HCT116 (cell line): ENCODE measurements at regions not wholly inside any gene's neighbourhood (a gene's known extent, or its start where the extent isn't known, plus 50 kb on each side); places are given as distances from the start of the nearest gene placed in this dataset.

Source experiments
- ATAC-seq: fragments of 200-7000 bp; cut with Tn5 transposase; 2 replicates; pipeline ENCODE4 v1.9.1; 2020; ENCODE audit warnings: mild to moderate bottlenecking, moderate library complexity
- BruUV-seq: library from RNA; stranded (reverse); fragments of 400-500 nt; replicated peaks from 2 replicates; lab custom pipeline; 2021; lab: Mats Ljungman, UMichigan
- CTCF ChIA-PET: fragments of 300-600 bp; sonication (Branson Sonifier 250); formaldehyde crosslinking; loops from one replicate; lab custom pipeline; 2021; ENCODE audit warnings: antibody characterized with exemption; lab: Charles Lee
- POLR2A ChIA-PET: fragments of 300-600, 350-600 bp; sonication (Branson Sonifier 250); formaldehyde crosslinking; loops from one replicate; lab custom pipeline; 2021; ENCODE audit warnings: antibody characterized with exemption; lab: Charles Lee
- RAD21 ChIA-PET, 2 experiments: fragments of 300-600 bp; sonication (Branson Sonifier 250); formaldehyde crosslinking; loops; one replicate each; lab custom pipeline; 2023; ENCODE audit warnings: low total read pairs in 2 of 2; ENCODE audit not compliant: uncharacterized antibody in 2 of 2, unreplicated experiment in 2 of 2, low non-redundant PET in 1 of 2; lab: Charles Lee
- DNase-seq: peaks from one replicate; pipeline ENCODE4 v3.0.0-alpha.2; 2010; ENCODE audit warnings: low read depth, low spot score
- H2AFZ ChIP-seq: fragments of 200-600 bp; shearing (Covaris generic), sonication (generic); 2 replicates; pipeline ENCODE4 v1.6.1; 2017; ENCODE audit warnings: low read depth, mixed run types, mixed read lengths, antibody characterized with exemption, low read length; ENCODE audit not compliant: poor library complexity, severe bottlenecking
- H3K27ac ChIP-seq: 2 replicates; pipeline ENCODE4 v1.5.1; 2012; ENCODE audit warnings: low read depth, low read length
- H3K27me3 ChIP-seq: fragments of 200-600 bp; sonication (generic); 2 replicates; pipeline ENCODE4 v1.6.1; 2016; ENCODE audit warnings: mixed run types, low read length, mixed read lengths; ENCODE audit not compliant: insufficient read depth
- H3K36me3 ChIP-seq, 2 experiments: fragments of 200-500 bp in 1 of 2; fragments of 200-600 bp in 1 of 2; sonication (Bioruptor generic) in 1 of 2; sonication (generic) in 1 of 2; 2 replicates each; pipeline versions ENCODE4 v1.5.1 to v1.6.1; 2014 to 2016; ENCODE audit warnings: low read length in 2 of 2, inconsistent platforms in 1 of 2, mixed read lengths in 1 of 2, mixed run types in 1 of 2; ENCODE audit not compliant: insufficient read depth in 2 of 2, control insufficient read depth in 1 of 2
- H3K4me1 ChIP-seq, 2 experiments: fragments of 200-600 bp in 1 of 2; sonication (generic) in 1 of 2; 2 replicates each; pipeline versions ENCODE4 v1.5.1 to v1.6.1; 2012 to 2017; ENCODE audit warnings: low read length in 2 of 2, inconsistent platforms in 1 of 2, mild to moderate bottlenecking in 1 of 2, mixed read lengths in 1 of 2, mixed run types in 1 of 2, moderate library complexity in 1 of 2; ENCODE audit not compliant: insufficient read depth in 2 of 2, control insufficient read depth in 1 of 2
- H3K4me2 ChIP-seq: fragments of 200-600 bp; sonication (generic); 2 replicates; pipeline ENCODE4 v1.6.1; 2017; ENCODE audit warnings: mixed run types, low read length, mixed read lengths
- H3K4me3 ChIP-seq, 2 experiments: fragments of 200-600 bp in 1 of 2; sonication (generic) in 1 of 2; replicated peaks in 1 of 2; 2 replicates each; pipeline ENCODE4 v1.5.1; 2011 to 2016; ENCODE audit warnings: low read length in 2 of 2, control low read depth in 1 of 2, low read depth in 1 of 2, mild to moderate bottlenecking in 1 of 2, mixed read lengths in 1 of 2, mixed run types in 1 of 2
- H3K79me2 ChIP-seq: fragments of 200-600 bp; sonication (generic); 2 replicates; pipeline ENCODE4 v1.6.1; 2017; ENCODE audit warnings: mild to moderate bottlenecking, mixed run types, low read length, moderate library complexity, mixed read lengths; ENCODE audit not compliant: insufficient read depth
- H3K9ac ChIP-seq: fragments of 200-600 bp; sonication (generic); 2 replicates; pipeline ENCODE4 v1.6.1; 2016; ENCODE audit warnings: low read length, mixed read lengths
- H3K9me2 ChIP-seq: fragments of 200-600 bp; sonication (generic), shearing (Covaris generic); 2 replicates; pipeline ENCODE4 v1.6.1; 2017; ENCODE audit warnings: mixed run types, mild to moderate bottlenecking, moderate library complexity; ENCODE audit not compliant: insufficient read depth
- H3K9me3 ChIP-seq, 2 experiments: fragments of 200-500 bp in 1 of 2; fragments of 200-600 bp in 1 of 2; sonication (Bioruptor generic) in 1 of 2; sonication (generic) in 1 of 2; 2 replicates each; pipeline ENCODE4 v1.6.1; 2014 to 2017; ENCODE audit warnings: low read length in 2 of 2, mixed read lengths in 2 of 2, inconsistent platforms in 1 of 2, low read depth in 1 of 2, mild to moderate bottlenecking in 1 of 2, mixed run types in 1 of 2, moderate library complexity in 1 of 2; ENCODE audit not compliant: control insufficient read depth in 1 of 2, insufficient read depth in 1 of 2
- H4K20me1 ChIP-seq: fragments of 200-600 bp; sonication (generic), shearing (Covaris generic); 2 replicates; pipeline ENCODE4 v1.6.1; 2017; ENCODE audit warnings: mixed run types, mild to moderate bottlenecking, moderate library complexity; ENCODE audit not compliant: insufficient read depth
- CBX3 ChIP-seq: IDR thresholded peaks from 2 replicates; pipeline ENCODE4 v1.6.1; 2012; ENCODE audit warnings: low read depth
- CEBPB ChIP-seq: IDR thresholded peaks from 2 replicates; pipeline ENCODE4 v1.6.1; 2012; ENCODE audit warnings: low read depth
- CTCF ChIP-seq, 3 experiments: fragments of 200-600 bp in 1 of 3; sonication (generic) in 1 of 3; IDR thresholded peaks in 2 of 3; conservative IDR thresholded peaks in 1 of 3; 2 replicates each; pipeline ENCODE4 v1.5.1; 2012 to 2017; ENCODE audit warnings: low read depth in 2 of 3, low read length in 2 of 3, antibody characterized with exemption in 1 of 3, borderline replicate concordance in 1 of 3, control low read depth in 1 of 3, mild to moderate bottlenecking in 1 of 3, mixed read lengths in 1 of 3, mixed run types in 1 of 3, moderate library complexity in 1 of 3; ENCODE audit not compliant: insufficient read depth in 1 of 3
- EGR1 ChIP-seq: IDR thresholded peaks from 2 replicates; pipeline ENCODE4 v1.6.1; 2012; ENCODE audit warnings: low read depth
- EZH2phosphoT487 ChIP-seq: fragments of 200-600 bp; IDR thresholded peaks from 2 replicates; pipeline ENCODE4 v1.6.1; 2018; ENCODE audit warnings: antibody characterized with exemption, borderline replicate concordance
- FOSL1 ChIP-seq: IDR thresholded peaks from 2 replicates; pipeline ENCODE4 v1.6.1; 2012; ENCODE audit warnings: low read depth
- JUND ChIP-seq: IDR thresholded peaks from 2 replicates; pipeline ENCODE4 v1.6.1; 2012
- MAX ChIP-seq: IDR thresholded peaks from 2 replicates; pipeline ENCODE4 v1.6.1; 2012
- RAD21 ChIP-seq: IDR thresholded peaks from 2 replicates; pipeline ENCODE4 v1.6.1; 2012; ENCODE audit warnings: low read depth, mild to moderate bottlenecking
- SIN3A ChIP-seq: IDR thresholded peaks from 2 replicates; pipeline ENCODE4 v1.6.1; 2012; ENCODE audit warnings: low read depth
- SRF ChIP-seq: IDR thresholded peaks from 2 replicates; pipeline ENCODE4 v1.6.1; 2012; ENCODE audit warnings: low read depth
- YY1 ChIP-seq: IDR thresholded peaks from 2 replicates; pipeline ENCODE4 v1.6.1; 2011; ENCODE audit warnings: low read length, low read depth, moderate library complexity, mild to moderate bottlenecking; ENCODE audit not compliant: insufficient replicate concordance; ENCODE audit errors: extremely low read depth
- ZBTB33 ChIP-seq: IDR thresholded peaks from 2 replicates; pipeline ENCODE4 v1.6.1; 2011; ENCODE audit warnings: mild to moderate bottlenecking, low read length, moderate library complexity; ENCODE audit not compliant: insufficient replicate concordance; ENCODE audit errors: extremely low read depth
- ZFX ChIP-seq: fragments of 450-650 bp; IDR thresholded peaks from 2 replicates; pipeline ENCODE4 v1.6.1; 2017
- ZNF274 ChIP-seq: fragments of 200-500 bp; sonication (Bioruptor generic); IDR thresholded peaks from 2 replicates; pipeline ENCODE4 v1.6.1; 2014; ENCODE audit warnings: mild to moderate bottlenecking, low read depth, low read length, inconsistent platforms
- intact Hi-C: fragments of 100-400 bp; cut with micrococcal nuclease; formaldehyde crosslinking; loops from 2 replicates; pipeline ENCODE4 v1.10.0; 2022

GRCh38 chr5:163569284-163569683, 63.9 kb downstream of the MAT2B start:
- no peak for TF ChIP-seq JUND
- peak; percentile 30; the same call in 1 of the 2 replicates for TF ChIP-seq RAD21
- TF ChIP-seq CTCF (IDR thresholded peaks at IDR 0.05 in 2 of 3, conservative IDR thresholded peaks at IDR 0.05 in 1 of 3; ENCODE audit: borderline replicate concordance in 1 of 3, insufficient read depth in 1 of 3, low read depth in 2 of 3, low read length in 2 of 3), result peak in 1 of 3 experiments; percentile 22; a peak in 1 of 6 replicates
- ChIA-PET RAD21 (no interaction called here), CTCF (no interaction called here), POLR2A (no interaction called here)
- no peak overlapping the region for H3K9ac ChIP-seq
- intact Hi-C loops, result loop anchor here (10.0 kb wide), 1 partner anchor 126 kb away; no protein-coding TSS in a partner anchor
- H3K79me2 ChIP-seq, result no peaks in the 10 kb centered on the region
- DNase-seq, result no peak
- no peaks in the 10 kb centered on the region for H4K20me1 ChIP-seq
- H3K36me3 ChIP-seq, result no peaks in the 10 kb centered on the region
- no peak overlapping the region for H3K4me3 ChIP-seq
- H3K4me2 ChIP-seq, result no peak overlapping the region
- peaks cover 45% of the 10 kb centered on the region for H3K27me3 ChIP-seq
- no peak overlapping the region for H2AFZ ChIP-seq
- no peaks in the 10 kb centered on the region for H3K9me3 ChIP-seq
- no peak for ATAC-seq
- H3K4me1 ChIP-seq, result peaks cover 0 to 2% of the 10 kb centered on the region in 2 experiments; a peak in 1 of 4 replicates
- H3K27ac ChIP-seq, result no peak overlapping the region
- no TSS peak for BruUV-seq
- H3K9me2 ChIP-seq, result no peaks in the 10 kb centered on the region

GRCh38 chr5:163571744-163572143, 66.3 kb downstream of the MAT2B start:
- Histone ChIP-seq H4K20me1 (no peaks in the 10 kb centered on the region), H3K4me2 (no peak overlapping the region), H3K9me2 (no peaks in the 10 kb centered on the region), H3K36me3 (no peaks in the 10 kb centered on the region), H3K27me3 (peaks cover 29% of the 10 kb centered on the region), H3K27ac (no peak overlapping the region), H3K4me3 (no peak overlapping the region), H3K4me1 (peaks cover 0 to 2% of the 10 kb centered on the region in 2 experiments; a peak in 1 of 4 replicates), H3K79me2 (no peaks in the 10 kb centered on the region), H3K9me3 (no peaks in the 10 kb centered on the region), H2AFZ (no peak overlapping the region), H3K9ac (no peak overlapping the region)
- RAD21 ChIA-PET, result no interaction called here
- intact Hi-C loops, result no loop called here
- peak; percentile 50 for ATAC-seq
- POLR2A ChIA-PET, result no interaction called here
- no peak for DNase-seq
- CTCF ChIA-PET, result no interaction called here
- BruUV-seq, result no TSS peak
- TF ChIP-seq ZFX (no peak), RAD21 (no peak), YY1 (no peak), ZBTB33 (no peak), SIN3A (no peak), SRF (no peak), CEBPB (no peak), EZH2phosphoT487 (no peak), FOSL1 (no peak), EGR1 (no peak), ZNF274 (no peak), MAX (no peak), CBX3 (no peak)
